GM23338 (cell line): ENCODE measurements at regions not wholly inside any gene's neighbourhood (a gene's known extent, or its start where the extent isn't known, plus 50 kb on each side); places are given as distances from the start of the nearest gene placed in this dataset.

Source experiments
- CREB1 ChIP-seq: fragments of 250-450 bp; sonication (Bioruptor Pico); IDR thresholded peaks from 2 replicates; pipeline ENCODE4 v1.5.0; 2020; ENCODE audit warnings: low read depth, mild to moderate bottlenecking, moderate library complexity
- CTCF ChIP-seq, 2 experiments: fragments of 200-600 bp in 1 of 2; sonication (generic) in 1 of 2; conservative IDR thresholded peaks; 2 replicates each; pipeline versions ENCODE4 v1.5.1 to v1.6.1; 2016 to 2017; ENCODE audit warnings: antibody characterized with exemption in 2 of 2, low read depth in 2 of 2, mild to moderate bottlenecking in 2 of 2, moderate library complexity in 1 of 2
- ETS1 ChIP-seq: IDR thresholded peaks from 2 replicates; pipeline ENCODE4 v1.6.1; 2016; ENCODE audit warnings: antibody characterized with exemption
- EZH2 ChIP-seq: fragments of 200-600 bp; sonication (generic); IDR thresholded peaks from one replicate; pipeline ENCODE4 v1.8.0; 2017; ENCODE audit warnings: antibody characterized with exemption, mild to moderate bottlenecking, low read depth; ENCODE audit not compliant: unreplicated experiment
- EZH2phosphoT487 ChIP-seq: fragments of 200-600 bp; sonication (generic); IDR thresholded peaks from one replicate; pipeline ENCODE4 v1.8.1; 2018; ENCODE audit warnings: antibody characterized with exemption; ENCODE audit not compliant: unreplicated experiment
- JUNB ChIP-seq: IDR thresholded peaks from one replicate; pipeline ENCODE4 v1.6.1; 2016; ENCODE audit warnings: antibody characterized with exemption; ENCODE audit not compliant: unreplicated experiment
- NANOG ChIP-seq: IDR thresholded peaks from 2 replicates; pipeline ENCODE4 v1.6.1; 2016; ENCODE audit warnings: antibody characterized with exemption, borderline replicate concordance
- POLR2AphosphoS5 ChIP-seq: IDR thresholded peaks from 2 replicates; pipeline ENCODE4 v1.6.1; 2016; ENCODE audit warnings: antibody characterized with exemption, low read depth
- REST ChIP-seq: IDR thresholded peaks from one replicate; pipeline ENCODE4 v1.6.1; 2018; ENCODE audit warnings: antibody characterized with exemption; ENCODE audit not compliant: unreplicated experiment
- ZNF114 ChIP-seq: fragments of 250-450 bp; sonication (Bioruptor Pico); IDR thresholded peaks from 2 replicates; pipeline ENCODE4 v1.5.0; 2020; ENCODE audit warnings: mild to moderate bottlenecking, moderate library complexity
- ZNF331 ChIP-seq: fragments of 250-450 bp; sonication (Bioruptor Pico); IDR thresholded peaks from 2 replicates; pipeline ENCODE4 v1.5.0; 2020; ENCODE audit warnings: low read depth, mild to moderate bottlenecking, moderate library complexity
- ZNF462 ChIP-seq: fragments of 250-450 bp; sonication (Bioruptor Pico); IDR thresholded peaks from 2 replicates; pipeline ENCODE4 v1.5.0; 2020; ENCODE audit warnings: mild to moderate bottlenecking, moderate library complexity

GRCh38 chr6:3938715-3939367, 89.7 kb downstream of the FAM50B start:
- no peak for TF ChIP-seq CTCF (conservative IDR thresholded peaks at IDR 0.05; ENCODE audit: low read depth in 2 of 2)
- TF ChIP-seq EZH2, result no peak
- TF ChIP-seq CREB1, result no peak
- no peak for TF ChIP-seq POLR2AphosphoS5
- TF ChIP-seq EZH2phosphoT487, result no peak
- TF ChIP-seq REST, result no peak
- no peak for TF ChIP-seq NANOG
- TF ChIP-seq JUNB, result no peak
- TF ChIP-seq ETS1, result no peak
- no peak for TF ChIP-seq ZNF331 (CRISPR knock-in tag)
- no peak for TF ChIP-seq ZNF462 (CRISPR knock-in tag)
- no peak for TF ChIP-seq ZNF114
